ENCODE measurements at regions not wholly inside any gene's neighbourhood (a gene's known extent, or its start where the extent isn't known, plus 50 kb on each side); places are given as distances from the start of the nearest gene placed in this dataset.

- TF ChIP-seq CTCF (IDR thresholded peaks at IDR 0.05) (no peak), POLR2A (IDR thresholded peaks at IDR 0.05) (no peak), POLR2AphosphoS5 (IDR thresholded peaks at IDR 0.05) (no peak)
Observed at GRCh38 chr15:94057305-94057704, 174.1 kb upstream of the MCTP2 start.
